NCI-H1417 (cell line): ENCODE measurements at regions not wholly inside any gene's neighbourhood (a gene's known extent, or its start where the extent isn't known, plus 50 kb on each side); places are given as distances from the start of the nearest gene placed in this dataset.
"Not testable (repeated sequence)": the region's sequence is repeated elsewhere in the genome, so short reads cannot be mapped to it uniquely, and the experiment has no call there.

Experiments used
- DNase-seq, 3 experiments: peaks; one replicate each; lab custom pipeline; 2025; lab: John Stamatoyannopoulos, UW

GRCh38 chr18:15061289-15061896 is 313.4 kb downstream of the ANKRD30B start:
- not testable (repeated sequence) for DNase-seq

GRCh38 chr18:15066434-15066833 is 318.5 kb downstream of the ANKRD30B start:
- DNase-seq, result not testable (repeated sequence)

GRCh38 chr18:15071311-15071710 is 323.3 kb downstream of the ANKRD30B start:
- not testable (repeated sequence) for DNase-seq
